ENCODE measurements at regions not wholly inside any gene's neighbourhood (a gene's known extent, or its start where the extent isn't known, plus 50 kb on each side); places are given as distances from the start of the nearest gene placed in this dataset.

DNA sequence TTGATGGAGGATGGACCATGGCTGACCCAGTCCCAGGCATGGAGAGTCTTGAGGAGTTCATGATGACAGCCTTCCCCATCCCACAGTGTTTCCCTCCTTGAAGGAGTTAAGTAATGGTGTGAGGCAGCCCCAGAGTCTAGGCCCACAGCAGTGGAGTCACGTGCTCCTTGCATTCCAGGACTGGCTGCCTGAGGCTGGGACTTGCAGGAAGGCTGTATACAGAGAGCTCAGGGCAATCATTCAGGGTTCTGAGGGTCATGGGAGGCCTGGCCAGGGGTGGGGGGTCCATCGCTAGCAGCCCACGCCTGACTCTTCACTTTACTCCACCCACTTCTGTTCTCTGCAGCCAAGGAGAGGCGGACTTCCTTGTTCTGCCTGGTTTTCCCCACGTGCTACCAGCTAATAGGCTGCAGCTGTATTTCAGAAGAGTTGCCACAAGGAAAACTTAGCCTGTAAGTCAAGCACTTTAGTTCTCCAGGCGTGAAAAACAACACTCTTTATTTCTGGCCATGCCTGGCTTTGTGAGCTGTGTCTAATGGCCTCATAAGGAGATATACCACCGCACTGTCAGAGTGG is 272.5 kb downstream of the DHX35 start:
- intact Hi-C loops (cut with DNase I) = no loop called here
- DNase-seq (peak in 4 of 5 donors; percentile 61 to 82 (median 78)), FAIRE-seq (no peak)
- H3K4me3 ChIP-seq (ENCODE audit: low read length in 3 of 3) = no peak overlapping the region
- no peak for TF ChIP-seq CTCF (IDR thresholded peaks at IDR 0.05; ENCODE audit: borderline replicate concordance, extremely low read depth, insufficient read depth)
- no peak overlapping the region for H3K9ac ChIP-seq (ENCODE audit: low read length in 3 of 3)
- no peaks in the 10 kb centered on the region for H3K27me3 ChIP-seq (ENCODE audit: control insufficient read depth, insufficient read depth, low read length)
- no peak overlapping the region for H3K27ac ChIP-seq (ENCODE audit: low read depth in 2 of 2, low read length in 2 of 2)
- no peaks in the 10 kb centered on the region for H3K36me3 ChIP-seq (ENCODE audit: control insufficient read depth in 2 of 3, insufficient read depth in 3 of 3, low read length in 3 of 3)
- H3K9me3 ChIP-seq (ENCODE audit: control insufficient read depth in 2 of 3, insufficient read depth in 1 of 3, low read length in 3 of 3) = no peaks in the 10 kb centered on the region
- no peaks in the 10 kb centered on the region for H3K4me1 ChIP-seq (ENCODE audit: control insufficient read depth in 2 of 3, insufficient read depth in 2 of 3, low read depth in 1 of 3, low read length in 3 of 3)

DNA sequence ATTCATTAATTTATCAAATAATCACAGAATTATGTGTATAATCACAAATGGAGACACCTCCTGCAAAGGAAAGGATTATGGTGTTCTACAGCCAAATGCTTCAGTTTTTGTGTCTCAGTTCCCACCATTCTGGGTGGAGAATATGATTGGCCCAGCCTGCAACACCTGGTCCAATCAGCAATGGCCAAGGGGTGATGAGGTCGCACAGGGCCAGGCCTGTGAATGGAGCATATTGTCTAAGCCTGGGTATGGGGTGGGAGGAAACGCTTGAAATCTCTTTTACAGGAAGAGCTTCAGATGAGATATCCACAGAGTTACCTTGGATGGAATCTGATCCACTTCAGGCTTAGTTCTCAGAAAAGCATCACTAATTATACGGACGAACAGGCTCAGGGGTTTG is 271.6 kb downstream of the DHX35 start:
- Histone ChIP-seq H3K27me3 (ENCODE audit: control insufficient read depth, insufficient read depth, low read length) (no peaks in the 10 kb centered on the region), H3K9me3 (ENCODE audit: control insufficient read depth in 2 of 3, insufficient read depth in 1 of 3, low read length in 3 of 3) (no peaks in the 10 kb centered on the region), H3K36me3 (ENCODE audit: control insufficient read depth in 2 of 3, insufficient read depth in 3 of 3, low read length in 3 of 3) (no peaks in the 10 kb centered on the region), H3K4me3 (ENCODE audit: low read length in 3 of 3) (no peak overlapping the region), H3K9ac (ENCODE audit: low read length in 3 of 3) (no peak overlapping the region), H3K27ac (ENCODE audit: low read depth in 2 of 2, low read length in 2 of 2) (no peak overlapping the region), H3K4me1 (ENCODE audit: control insufficient read depth in 2 of 3, insufficient read depth in 2 of 3, low read depth in 1 of 3, low read length in 3 of 3) (no peaks in the 10 kb centered on the region)
- intact Hi-C loops (cut with DNase I) = no loop called here
- DNase-seq (no peak), FAIRE-seq (no peak)
- no peak for TF ChIP-seq CTCF (IDR thresholded peaks at IDR 0.05; ENCODE audit: borderline replicate concordance, extremely low read depth, insufficient read depth)

DNA sequence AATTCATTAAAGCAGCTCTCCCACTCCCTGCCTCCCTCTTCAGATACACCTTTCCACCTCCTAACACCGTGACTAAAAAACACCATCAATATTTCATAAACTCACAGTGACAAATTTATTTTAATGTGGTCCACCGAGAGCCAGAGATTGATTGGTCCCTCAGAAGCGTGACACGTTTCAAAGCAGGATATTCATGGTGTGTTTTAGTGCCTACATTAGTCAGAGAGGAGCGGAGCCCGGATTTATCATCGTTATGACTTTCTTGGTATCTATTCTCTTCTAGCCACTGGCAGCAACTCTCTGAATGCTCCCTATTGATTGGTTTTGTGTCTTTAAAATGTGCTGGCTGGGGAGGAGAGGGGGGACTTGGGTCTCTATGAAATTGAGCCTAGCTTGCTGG is 265.3 kb downstream of the DHX35 start:
- H3K4me1 ChIP-seq (ENCODE audit: control insufficient read depth in 2 of 3, insufficient read depth in 2 of 3, low read depth in 1 of 3, low read length in 3 of 3) = no peaks in the 10 kb centered on the region
- H3K27ac ChIP-seq (ENCODE audit: low read depth in 2 of 2, low read length in 2 of 2) = no peak overlapping the region
- no peaks in the 10 kb centered on the region for H3K9me3 ChIP-seq (ENCODE audit: control insufficient read depth in 2 of 3, insufficient read depth in 1 of 3, low read length in 3 of 3)
- TF ChIP-seq CTCF (IDR thresholded peaks at IDR 0.05; ENCODE audit: borderline replicate concordance, extremely low read depth, insufficient read depth) = no peak
- H3K4me3 ChIP-seq (ENCODE audit: low read length in 3 of 3) = no peak overlapping the region
- FAIRE-seq (no peak), DNase-seq (no peak)
- H3K36me3 ChIP-seq (ENCODE audit: control insufficient read depth in 2 of 3, insufficient read depth in 3 of 3, low read length in 3 of 3) = no peaks in the 10 kb centered on the region
- no peaks in the 10 kb centered on the region for H3K27me3 ChIP-seq (ENCODE audit: control insufficient read depth, insufficient read depth, low read length)
- intact Hi-C loops (cut with DNase I) = no loop called here
- H3K9ac ChIP-seq (ENCODE audit: low read length in 3 of 3) = no peak overlapping the region

DNA sequence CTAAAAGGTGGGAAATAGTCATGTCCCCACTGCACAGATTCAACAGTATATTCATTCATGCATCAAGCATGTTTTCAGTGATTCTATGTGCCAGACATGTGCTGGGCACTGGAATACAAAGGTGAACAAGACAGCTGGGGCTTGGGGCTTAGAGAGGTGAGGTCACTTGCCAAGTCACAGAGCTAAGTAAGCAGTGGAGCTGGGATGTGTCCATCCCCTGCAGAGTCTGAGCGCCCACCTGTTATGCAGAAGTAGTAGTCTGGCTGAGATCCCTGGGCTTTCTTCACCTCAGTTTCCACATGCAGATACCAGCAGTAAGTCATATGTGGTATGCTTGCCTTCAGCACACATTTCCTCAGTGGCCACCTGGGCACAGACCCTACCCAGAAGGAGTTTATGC is 263.8 kb downstream of the DHX35 start:
- intact Hi-C loops (cut with DNase I) = no loop called here
- H3K9ac ChIP-seq (ENCODE audit: low read length in 3 of 3) = no peak overlapping the region
- H3K36me3 ChIP-seq (ENCODE audit: control insufficient read depth in 2 of 3, insufficient read depth in 3 of 3, low read length in 3 of 3) = no peaks in the 10 kb centered on the region
- DNase-seq (no peak), FAIRE-seq (no peak)
- H3K4me3 ChIP-seq (ENCODE audit: low read length in 3 of 3) = no peak overlapping the region
- no peaks in the 10 kb centered on the region for H3K4me1 ChIP-seq (ENCODE audit: control insufficient read depth in 2 of 3, insufficient read depth in 2 of 3, low read depth in 1 of 3, low read length in 3 of 3)
- no peak for TF ChIP-seq CTCF (IDR thresholded peaks at IDR 0.05; ENCODE audit: borderline replicate concordance, extremely low read depth, insufficient read depth)
- no peaks in the 10 kb centered on the region for H3K27me3 ChIP-seq (ENCODE audit: control insufficient read depth, insufficient read depth, low read length)
- no peaks in the 10 kb centered on the region for H3K9me3 ChIP-seq (ENCODE audit: control insufficient read depth in 2 of 3, insufficient read depth in 1 of 3, low read length in 3 of 3)
- no peak overlapping the region for H3K27ac ChIP-seq (ENCODE audit: low read depth in 2 of 2, low read length in 2 of 2)

Measured in kidney (tissue), 13 donors.